ENCODE measurements at regions not wholly inside any gene's neighbourhood (a gene's known extent, or its start where the extent isn't known, plus 50 kb on each side); places are given as distances from the start of the nearest gene placed in this dataset.

GRCh38 chr12:94892544-94893267, 110.8 kb downstream of the NDUFA12 start:
- no peaks in the 10 kb centered on the region for H3F3A ChIP-seq (ENCODE audit: insufficient read depth, low read length, poor library complexity, severe bottlenecking)
- no peaks in the 10 kb centered on the region for H3K9me2 ChIP-seq (ENCODE audit: insufficient read depth, low read length)
- H3K27ac ChIP-seq (ENCODE audit: low read length), result no peak overlapping the region
- H3K4me3 ChIP-seq (ENCODE audit: low read length), result no peak overlapping the region
- no peaks in the 10 kb centered on the region for H3K79me2 ChIP-seq (replicated peaks; ENCODE audit: insufficient read depth, low read length)
- H4K20me1 ChIP-seq (ENCODE audit: insufficient read depth), result no peaks in the 10 kb centered on the region
- no peak overlapping the region for H2AFZ ChIP-seq (ENCODE audit: low read depth, low read length)
- H3K36me3 ChIP-seq (ENCODE audit: insufficient read depth, low read length), result no peaks in the 10 kb centered on the region
- TF ChIP-seq EP300 (conservative IDR thresholded peaks at IDR 0.05; ENCODE audit: poor library complexity, severe bottlenecking) (no peak), REST (IDR thresholded peaks at IDR 0.05; ENCODE audit: borderline replicate concordance) (no peak), RAD21 (conservative IDR thresholded peaks at IDR 0.05) (no peak), CTCF (IDR thresholded peaks at IDR 0.05; ENCODE audit: poor library complexity, severe bottlenecking) (no peak), TAF1 (IDR thresholded peaks at IDR 0.05; ENCODE audit: low read depth) (no peak), SMC3 (conservative IDR thresholded peaks at IDR 0.05; ENCODE audit: poor library complexity) (no peak), POLR2AphosphoS5 (IDR thresholded peaks at IDR 0.05) (no peak), EZH2 (IDR thresholded peaks at IDR 0.05; ENCODE audit: borderline replicate concordance, insufficient read depth, low read length, poor library complexity, severe bottlenecking) (no peak), MXI1 (conservative IDR thresholded peaks at IDR 0.05; ENCODE audit: poor library complexity, severe bottlenecking) (no peak)
- H3K9ac ChIP-seq (ENCODE audit: low read length), result no peak overlapping the region
- H3K27me3 ChIP-seq (ENCODE audit: insufficient read depth, low read depth, low read length), result no peaks in the 10 kb centered on the region
- no peak overlapping the region for H3K4me2 ChIP-seq (ENCODE audit: low read length)
- no peaks in the 10 kb centered on the region for H3K9me3 ChIP-seq (ENCODE audit: low read length)

- no peak overlapping the region for H2AFZ ChIP-seq (ENCODE audit: low read depth, low read length)
- no peak overlapping the region for H3K4me3 ChIP-seq (ENCODE audit: low read length)
Observed at GRCh38 chr12:94889445-94890210, 113.9 kb downstream of the NDUFA12 start.

More at GRCh38 chr12:94889445-94890210, 113.9 kb downstream of the NDUFA12 start:
- TF ChIP-seq EZH2 (IDR thresholded peaks at IDR 0.05; ENCODE audit: borderline replicate concordance, insufficient read depth, low read length, poor library complexity, severe bottlenecking) (no peak), MXI1 (conservative IDR thresholded peaks at IDR 0.05; ENCODE audit: poor library complexity, severe bottlenecking) (no peak)
- no peak overlapping the region for H3K9ac ChIP-seq (ENCODE audit: low read length)
- H3K79me2 ChIP-seq (replicated peaks; ENCODE audit: insufficient read depth, low read length), result no peaks in the 10 kb centered on the region
- no peak overlapping the region for H3K27ac ChIP-seq (ENCODE audit: low read length)
- no peaks in the 10 kb centered on the region for H3F3A ChIP-seq (ENCODE audit: insufficient read depth, low read length, poor library complexity, severe bottlenecking)
- H4K20me1 ChIP-seq (ENCODE audit: insufficient read depth), result no peaks in the 10 kb centered on the region
- H3K9me3 ChIP-seq (ENCODE audit: low read length), result no peaks in the 10 kb centered on the region
- no peak overlapping the region for H3K4me2 ChIP-seq (ENCODE audit: low read length)
- H3K36me3 ChIP-seq (ENCODE audit: insufficient read depth, low read length), result no peaks in the 10 kb centered on the region
- no peaks in the 10 kb centered on the region for H3K27me3 ChIP-seq (ENCODE audit: insufficient read depth, low read depth, low read length)
- H3K9me2 ChIP-seq (ENCODE audit: insufficient read depth, low read length), result no peaks in the 10 kb centered on the region
